Activated T-helper 1 cell treated with anti-CD3 and anti-CD28 coated beads, Interleukin-12 subunit alpha, Interleukin-12 subunit beta, Interleukin-2, Interleukin-4 antibody, amounts not matched to agents 30 ng/mL and 10 ng/mL and 1 ng/mL, durations not matched to agents 14 hours and 24 hours and 36 hours (primary cell): ENCODE measurements at regions not wholly inside any gene's neighbourhood (a gene's known extent, or its start where the extent isn't known, plus 50 kb on each side); places are given as distances from the start of the nearest gene placed in this dataset.

Experiments used
- DNase-seq: peaks from one replicate; pipeline ENCODE4 v3.0.0; 2021; ENCODE audit warnings: low spot score
- H3K27ac Mint-ChIP-seq: one replicate; pipeline ENCODE4 v1.8.0; 2021; ENCODE audit warnings: mild to moderate bottlenecking, mixed read lengths
- H3K27me3 Mint-ChIP-seq: one replicate; pipeline ENCODE4 v1.8.0; 2022; ENCODE audit warnings: mild to moderate bottlenecking, moderate library complexity, mixed read lengths; ENCODE audit not compliant: insufficient read depth
- H3K36me3 Mint-ChIP-seq: one replicate; pipeline ENCODE4 v1.8.0; 2021; ENCODE audit warnings: low read depth, mixed read lengths
- H3K4me1 Mint-ChIP-seq: one replicate; pipeline ENCODE4 v1.8.0; 2021; ENCODE audit warnings: low read depth, mixed read lengths
- H3K4me3 Mint-ChIP-seq: one replicate; pipeline ENCODE4 v1.8.0; 2021; ENCODE audit warnings: mild to moderate bottlenecking, moderate library complexity, mixed read lengths
- H3K9me3 Mint-ChIP-seq: one replicate; pipeline ENCODE4 v1.8.0; 2021; ENCODE audit warnings: mixed read lengths
- intact Hi-C: fragments of 100-400 bp; cut with micrococcal nuclease; formaldehyde crosslinking; loops from one replicate; pipeline ENCODE4 v1.15.1; 2024

DNA sequence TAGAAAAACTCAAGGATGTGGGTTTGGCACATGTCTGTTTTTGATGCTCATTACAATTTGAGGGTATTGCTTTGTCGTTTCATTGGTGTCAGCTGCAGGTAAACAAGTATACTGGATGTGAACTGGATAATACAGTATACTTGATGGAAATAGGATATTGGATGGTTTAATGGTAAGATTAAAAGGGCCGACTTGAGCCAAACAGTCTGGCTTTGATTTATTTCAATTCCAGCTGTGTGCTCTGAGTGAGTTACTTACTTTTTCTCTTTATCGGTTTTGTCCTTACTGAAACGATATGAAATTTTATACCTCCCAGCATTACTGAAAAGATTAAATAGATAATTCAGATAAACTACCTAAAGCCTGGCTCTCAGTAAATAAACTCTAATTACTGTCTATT, 227.6 kb downstream of the ASXL3 start:
- intact Hi-C loops, result no loop called here
- Mint-ChIP-seq H3K36me3 (no peaks in the 10 kb centered on the region), H3K27ac (no peak overlapping the region), H3K9me3 (peaks cover 4% of the 10 kb centered on the region), H3K4me1 (no peaks in the 10 kb centered on the region), H3K4me3 (no peak overlapping the region), H3K27me3 (no peaks in the 10 kb centered on the region)
- no peak for DNase-seq

DNA sequence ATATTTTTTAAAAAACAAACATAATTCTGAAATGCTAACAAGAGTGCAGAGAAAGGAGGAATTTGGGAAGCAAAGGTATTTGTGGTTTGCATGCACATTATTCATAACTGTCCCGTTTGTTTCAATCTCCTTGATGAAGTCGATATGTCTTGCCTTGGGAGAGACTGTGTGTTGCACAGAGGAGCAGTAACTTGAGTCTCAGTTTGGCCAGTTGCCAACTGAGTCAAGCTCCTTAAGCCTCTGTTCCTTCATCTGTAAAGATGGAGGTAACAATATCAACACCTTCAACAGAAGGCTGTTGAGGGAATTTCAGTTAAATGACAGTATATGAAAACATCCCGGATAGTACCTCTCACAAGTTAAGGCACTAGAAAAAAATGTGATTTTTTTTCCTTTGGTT, 226.2 kb downstream of the ASXL3 start:
- H3K9me3 Mint-ChIP-seq, result no peaks in the 10 kb centered on the region
- intact Hi-C loops, result no loop called here
- DNase-seq, result no peak
- H3K4me1 Mint-ChIP-seq, result no peaks in the 10 kb centered on the region
- H3K27ac Mint-ChIP-seq, result no peak overlapping the region
- no peak overlapping the region for H3K4me3 Mint-ChIP-seq
- H3K36me3 Mint-ChIP-seq, result no peaks in the 10 kb centered on the region
- H3K27me3 Mint-ChIP-seq, result no peaks in the 10 kb centered on the region

DNA sequence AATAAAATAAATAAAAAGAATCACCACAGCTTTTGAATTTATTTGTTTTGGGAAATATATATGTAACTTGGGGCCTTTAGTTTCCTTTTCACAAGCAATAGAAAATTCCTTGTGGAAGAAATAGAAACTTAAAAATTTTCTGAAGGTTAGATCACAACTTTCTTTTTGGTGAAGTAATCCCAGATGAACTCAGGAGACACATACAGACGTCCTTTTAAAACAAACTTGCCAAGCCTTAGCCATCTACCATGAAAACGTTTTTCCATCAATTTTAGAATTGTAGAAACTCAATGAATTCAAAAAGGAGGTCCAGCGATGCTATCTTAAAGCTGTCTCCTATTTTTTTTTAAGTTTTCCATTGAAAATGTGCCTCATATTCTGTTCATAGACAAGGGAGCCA, 225.6 kb downstream of the ASXL3 start:
- Mint-ChIP-seq H3K27ac (no peak overlapping the region), H3K27me3 (no peaks in the 10 kb centered on the region), H3K4me3 (no peak overlapping the region), H3K4me1 (no peaks in the 10 kb centered on the region), H3K9me3 (no peaks in the 10 kb centered on the region), H3K36me3 (no peaks in the 10 kb centered on the region)
- intact Hi-C loops, result no loop called here
- DNase-seq, result no peak

DNA sequence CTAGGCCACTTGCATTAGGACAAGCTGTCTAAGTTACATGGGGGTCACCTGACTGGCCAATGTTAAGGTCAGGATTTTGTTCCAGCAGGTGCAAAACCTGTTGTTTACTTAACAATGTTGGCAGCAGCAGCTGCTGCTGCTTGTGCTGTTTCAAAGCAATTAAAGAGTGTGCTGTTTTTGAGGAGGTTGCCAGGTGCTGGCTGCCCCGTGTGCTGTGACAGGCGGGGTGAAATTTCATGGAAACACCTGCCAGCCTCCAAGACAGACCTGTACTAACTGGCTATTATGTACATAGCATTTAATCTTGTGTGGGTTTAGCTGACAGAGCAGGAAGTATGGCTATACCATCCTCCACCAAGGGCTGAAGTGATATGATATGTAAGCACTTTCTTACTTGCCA, 224.9 kb downstream of the ASXL3 start:
- intact Hi-C loops, result no loop called here
- no peak for DNase-seq
- no peak overlapping the region for H3K27ac Mint-ChIP-seq
- no peaks in the 10 kb centered on the region for H3K9me3 Mint-ChIP-seq
- H3K27me3 Mint-ChIP-seq, result no peaks in the 10 kb centered on the region
- no peaks in the 10 kb centered on the region for H3K36me3 Mint-ChIP-seq
- no peak overlapping the region for H3K4me3 Mint-ChIP-seq
- H3K4me1 Mint-ChIP-seq, result no peaks in the 10 kb centered on the region
